GM12874 (cell line): ENCODE measurements at regions not wholly inside any gene's neighbourhood (a gene's known extent, or its start where the extent isn't known, plus 50 kb on each side); places are given as distances from the start of the nearest gene placed in this dataset.

Source experiments
- CTCF ChIP-seq: IDR thresholded peaks from 2 replicates; pipeline ENCODE4 v1.5.1; 2011; ENCODE audit warnings: low read depth, mild to moderate bottlenecking, control low read depth, low read length, moderate library complexity; ENCODE audit not compliant: insufficient read depth

- no peak for TF ChIP-seq CTCF
These were observed 453.0 kb downstream of the GALR1 start for GRCh38 chr18:77702686-77703085.

- TF ChIP-seq CTCF: no peak
These were observed 455.7 kb downstream of the GALR1 start for GRCh38 chr18:77705301-77705700.

GRCh38 chr18:77708826-77709506, 459.3 kb downstream of the GALR1 start:
- TF ChIP-seq CTCF: no peak

- TF ChIP-seq CTCF: no peak
These were observed 461.4 kb downstream of the GALR1 start for GRCh38 chr18:77711096-77711495.

- no peak for TF ChIP-seq CTCF
These were observed 465.1 kb downstream of the GALR1 start for GRCh38 chr18:77714716-77715115.

- no peak for TF ChIP-seq CTCF
These were observed 466.6 kb downstream of the GALR1 start for GRCh38 chr18:77716282-77716681.

GRCh38 chr18:77733292-77733903, 483.8 kb downstream of the GALR1 start:
- TF ChIP-seq CTCF: no peak
